NB4 (cell line): ENCODE measurements at regions not wholly inside any gene's neighbourhood (a gene's known extent, or its start where the extent isn't known, plus 50 kb on each side); places are given as distances from the start of the nearest gene placed in this dataset.
A peak's percentile ranks its signal among the peaks of the same experiment; 100 is the strongest.

Experiments
- DNase-seq: peaks from one replicate; pipeline ENCODE4 v3.0.0; 2010; ENCODE audit warnings: low read depth
- H3K4me3 ChIP-seq: one replicate; pipeline ENCODE4 v1.5.1; 2011; ENCODE audit warnings: mild to moderate bottlenecking, low read depth, low read length, moderate library complexity
- MYC ChIP-seq: IDR thresholded peaks from 2 replicates; pipeline ENCODE4 v1.6.1; 2011; ENCODE audit warnings: low read depth, low read length
- POLR2A ChIP-seq: IDR thresholded peaks from 2 replicates; pipeline ENCODE4 v1.6.1; 2011; ENCODE audit warnings: mild to moderate bottlenecking; ENCODE audit not compliant: insufficient read length; ENCODE audit errors: extremely low read depth
- TF ChIP-seq, protein P1 (sequence below): IDR thresholded peaks from one replicate; pipeline ENCODE4 v1.5.1; 2012; ENCODE audit warnings: low read depth, low read length
- TF ChIP-seq, protein P2 (sequence below): IDR thresholded peaks from 2 replicates; pipeline ENCODE4 v1.6.1; 2011; ENCODE audit warnings: low read depth, low read length

- TF ChIP-seq MYC (no peak), POLR2A (no peak)
- TF ChIP-seq, protein P1, sequence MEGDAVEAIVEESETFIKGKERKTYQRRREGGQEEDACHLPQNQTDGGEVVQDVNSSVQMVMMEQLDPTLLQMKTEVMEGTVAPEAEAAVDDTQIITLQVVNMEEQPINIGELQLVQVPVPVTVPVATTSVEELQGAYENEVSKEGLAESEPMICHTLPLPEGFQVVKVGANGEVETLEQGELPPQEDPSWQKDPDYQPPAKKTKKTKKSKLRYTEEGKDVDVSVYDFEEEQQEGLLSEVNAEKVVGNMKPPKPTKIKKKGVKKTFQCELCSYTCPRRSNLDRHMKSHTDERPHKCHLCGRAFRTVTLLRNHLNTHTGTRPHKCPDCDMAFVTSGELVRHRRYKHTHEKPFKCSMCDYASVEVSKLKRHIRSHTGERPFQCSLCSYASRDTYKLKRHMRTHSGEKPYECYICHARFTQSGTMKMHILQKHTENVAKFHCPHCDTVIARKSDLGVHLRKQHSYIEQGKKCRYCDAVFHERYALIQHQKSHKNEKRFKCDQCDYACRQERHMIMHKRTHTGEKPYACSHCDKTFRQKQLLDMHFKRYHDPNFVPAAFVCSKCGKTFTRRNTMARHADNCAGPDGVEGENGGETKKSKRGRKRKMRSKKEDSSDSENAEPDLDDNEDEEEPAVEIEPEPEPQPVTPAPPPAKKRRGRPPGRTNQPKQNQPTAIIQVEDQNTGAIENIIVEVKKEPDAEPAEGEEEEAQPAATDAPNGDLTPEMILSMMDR = no peak
- TF ChIP-seq, protein P2, sequence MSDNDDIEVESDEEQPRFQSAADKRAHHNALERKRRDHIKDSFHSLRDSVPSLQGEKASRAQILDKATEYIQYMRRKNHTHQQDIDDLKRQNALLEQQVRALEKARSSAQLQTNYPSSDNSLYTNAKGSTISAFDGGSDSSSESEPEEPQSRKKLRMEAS = no peak
- no peak for DNase-seq
- H3K4me3 ChIP-seq = no peak overlapping the region
These were observed 158.4 kb upstream of the SRD5A2 start for GRCh38 chr2:31739161-31739560.

DNA sequence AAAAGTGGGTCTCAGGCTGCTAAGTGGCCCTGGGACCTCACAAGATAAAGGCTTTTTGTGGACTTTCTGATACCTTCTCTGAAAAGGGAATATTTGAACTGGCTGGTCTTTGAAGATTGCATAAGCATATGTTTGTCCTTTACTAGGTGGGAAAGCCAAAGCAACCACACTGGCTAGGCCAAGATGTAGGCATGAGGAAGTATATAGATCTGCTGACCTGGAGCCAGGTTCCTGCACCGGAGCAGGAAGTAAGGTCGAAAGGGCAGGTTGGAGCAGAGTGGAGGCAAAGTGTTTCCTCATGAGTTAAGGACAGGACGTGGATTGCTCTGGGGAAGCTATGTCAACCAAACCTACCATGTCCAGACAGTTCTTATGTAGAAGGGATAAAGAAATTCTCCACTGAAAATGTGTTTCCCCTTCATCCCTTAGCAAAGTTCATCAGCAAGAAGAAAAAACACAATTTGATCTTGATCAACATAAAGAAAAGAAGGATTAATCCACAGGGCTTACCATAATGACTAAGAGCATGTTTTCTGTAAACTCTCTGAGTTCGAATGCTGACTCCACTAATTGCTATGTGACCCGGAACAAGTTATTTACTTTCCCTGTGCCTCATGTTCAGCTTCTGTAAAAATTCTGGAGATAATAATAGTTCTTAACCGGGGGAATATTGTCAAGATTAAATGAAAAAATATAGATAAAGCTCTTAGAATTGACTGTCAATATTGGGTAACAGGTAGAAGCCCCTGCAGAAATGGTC lies 156.1 kb upstream of the SRD5A2 start:
- DNase-seq = peak; percentile 7
- TF ChIP-seq, protein P2 = no peak
- TF ChIP-seq POLR2A (no peak), MYC (no peak)
- no peak overlapping the region for H3K4me3 ChIP-seq

DNA sequence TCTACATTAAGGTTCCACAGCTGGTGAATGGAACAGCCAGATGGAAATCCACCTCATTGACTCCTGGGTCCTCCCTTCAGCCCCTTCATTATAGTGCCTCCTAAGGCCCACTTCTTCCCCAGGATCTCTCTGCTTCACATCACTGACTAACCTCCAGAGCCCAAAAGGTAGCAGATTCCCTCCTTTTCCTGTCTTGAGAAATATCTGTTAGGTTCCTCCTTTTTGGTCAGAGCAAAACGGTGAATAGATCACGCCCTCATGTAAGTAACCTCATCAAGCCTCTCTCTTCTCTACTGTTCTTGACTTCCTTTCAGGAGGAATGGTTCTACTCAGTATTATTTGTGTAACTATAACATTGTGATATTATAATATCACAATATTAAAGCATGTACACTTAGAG lies 155.0 kb upstream of the SRD5A2 start:
- peak; percentile 50 for DNase-seq
- H3K4me3 ChIP-seq = no peak overlapping the region
- TF ChIP-seq, protein P1 = no peak
- TF ChIP-seq, protein P2 = no peak
- TF ChIP-seq POLR2A (no peak), MYC (no peak)

GRCh38 chr2:31729442-31730092 lies 148.8 kb upstream of the SRD5A2 start:
- TF ChIP-seq, protein P1 = peak; percentile 66
- TF ChIP-seq, protein P2 = no peak
- TF ChIP-seq MYC (no peak), POLR2A (no peak)
- peak; percentile 51 for DNase-seq
- no peak overlapping the region for H3K4me3 ChIP-seq

DNA sequence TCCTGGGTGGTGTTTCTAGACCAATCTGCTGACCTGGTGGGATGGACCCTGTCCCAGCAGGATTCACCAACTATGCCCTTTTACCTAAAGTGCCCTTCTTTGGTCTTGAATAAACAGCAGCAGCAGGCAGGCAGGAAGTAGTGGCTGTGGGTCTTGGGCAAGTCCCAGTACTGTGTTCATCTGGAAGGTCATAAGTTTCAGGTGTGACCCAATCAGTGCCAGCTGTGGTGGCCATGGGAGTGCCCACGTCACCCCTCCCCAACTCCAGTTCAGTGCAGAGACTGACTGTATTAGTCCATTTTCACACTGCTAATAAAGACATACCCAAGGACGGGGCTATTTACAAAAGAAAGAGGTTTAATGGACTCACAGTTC lies 148.3 kb upstream of the SRD5A2 start:
- DNase-seq = no peak
- H3K4me3 ChIP-seq = no peak overlapping the region
- TF ChIP-seq, protein P2 = no peak
- no peak for TF ChIP-seq MYC
- TF ChIP-seq, protein P1 = no peak
- no peak for TF ChIP-seq POLR2A

DNA sequence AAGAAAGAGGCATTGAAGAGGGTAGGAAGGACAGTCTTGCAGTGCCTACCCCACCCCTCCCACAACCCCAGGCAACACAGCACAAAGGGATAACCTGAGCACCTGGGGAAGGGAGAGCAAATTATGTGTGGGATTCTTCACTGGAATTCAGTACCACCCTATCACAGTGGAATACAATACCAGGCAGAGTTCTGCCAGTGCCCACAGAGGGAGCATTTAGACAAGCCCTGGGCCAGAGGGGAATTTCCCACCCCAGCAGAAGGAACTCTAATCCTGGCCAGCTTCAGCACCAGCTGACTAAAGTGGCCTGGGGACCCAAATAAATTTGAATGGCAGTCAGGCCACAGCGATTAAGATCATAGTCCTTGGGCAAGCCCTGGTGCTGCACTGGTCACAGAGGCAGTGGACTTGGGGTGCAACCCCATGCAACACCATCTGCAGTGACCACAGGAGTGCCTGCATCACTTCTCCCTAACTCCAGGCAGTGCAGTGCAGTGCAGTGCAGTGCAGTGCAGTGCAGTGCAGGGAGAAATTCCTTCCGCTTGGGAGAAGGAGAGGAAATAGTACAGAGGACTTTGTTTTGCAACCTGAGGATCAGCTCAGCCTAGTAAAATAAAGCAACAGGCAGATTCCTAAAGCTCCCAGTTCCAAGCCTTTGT lies 147.8 kb upstream of the SRD5A2 start:
- TF ChIP-seq, protein P2 = no peak
- TF ChIP-seq POLR2A = no peak
- TF ChIP-seq, protein P1 = no peak
- no peak for TF ChIP-seq MYC
- no peak for DNase-seq
- no peak overlapping the region for H3K4me3 ChIP-seq
